Tibial artery (tissue), 4 donors: ENCODE measurements at regions not wholly inside any gene's neighbourhood (a gene's known extent, or its start where the extent isn't known, plus 50 kb on each side); places are given as distances from the start of the nearest gene placed in this dataset.
A peak's percentile ranks its signal among the peaks of the same experiment; 100 is the strongest.

Experiments
- DNase-seq, 2 donors: peaks; one replicate each; pipeline ENCODE4 v3.0.0-alpha.2; 2019
- H3K27ac ChIP-seq, 2 donors: fragments of 200-600 bp; sonication (generic) in 1 of 2; 1 replicate in 1 of 2; 2 replicates in 1 of 2; pipeline ENCODE4 v1.5.1; 2018 to 2019; ENCODE audit warnings: mild to moderate bottlenecking in 1 of 2
- H3K27me3 ChIP-seq, 2 donors: fragments of 200-600 bp; sonication (generic) in 1 of 2; one replicate each; pipeline versions ENCODE4 v1.5.1 to v1.6.0; 2016 to 2019
- H3K36me3 ChIP-seq, 3 donors: fragments of 200-600 bp; sonication (generic) in 2 of 3; one replicate each; pipeline ENCODE4 v1.5.1; 2016 to 2019; ENCODE audit warnings: mild to moderate bottlenecking in 2 of 3
- H3K4me1 ChIP-seq, 4 donors: fragments of 200-600 bp; sonication (generic) in 2 of 4; 1 replicate in 3 of 4; 2 replicates in 1 of 4; pipeline ENCODE4 v1.5.1; 2016 to 2019
- H3K4me3 ChIP-seq, 2 donors: fragments of 200-600 bp; sonication (generic) in 1 of 2; 1 replicate in 1 of 2; 2 replicates in 1 of 2; pipeline ENCODE4 v1.5.1; 2018 to 2019; ENCODE audit warnings: mild to moderate bottlenecking in 2 of 2
- H3K9me3 ChIP-seq, 3 donors: fragments of 200-600 bp; sonication (generic) in 1 of 3; one replicate each; pipeline ENCODE4 v1.5.1; 2016 to 2019
- intact Hi-C: fragments of 100-400 bp; cut with DNase I; formaldehyde crosslinking; loops from one replicate; pipeline ENCODE4 v1.15.0; 2023; ENCODE audit warnings: low total_unique reads
- TF ChIP-seq, protein P1 (sequence below), 2 experiments: fragments of 200-600 bp in 1 of 2; fragments of 450-650 bp in 1 of 2; IDR thresholded peaks; one replicate each; pipeline ENCODE4 v1.5.1; 2017 to 2019; ENCODE audit warnings: antibody characterized with exemption in 2 of 2, mild to moderate bottlenecking in 1 of 2, moderate library complexity in 1 of 2

DNA sequence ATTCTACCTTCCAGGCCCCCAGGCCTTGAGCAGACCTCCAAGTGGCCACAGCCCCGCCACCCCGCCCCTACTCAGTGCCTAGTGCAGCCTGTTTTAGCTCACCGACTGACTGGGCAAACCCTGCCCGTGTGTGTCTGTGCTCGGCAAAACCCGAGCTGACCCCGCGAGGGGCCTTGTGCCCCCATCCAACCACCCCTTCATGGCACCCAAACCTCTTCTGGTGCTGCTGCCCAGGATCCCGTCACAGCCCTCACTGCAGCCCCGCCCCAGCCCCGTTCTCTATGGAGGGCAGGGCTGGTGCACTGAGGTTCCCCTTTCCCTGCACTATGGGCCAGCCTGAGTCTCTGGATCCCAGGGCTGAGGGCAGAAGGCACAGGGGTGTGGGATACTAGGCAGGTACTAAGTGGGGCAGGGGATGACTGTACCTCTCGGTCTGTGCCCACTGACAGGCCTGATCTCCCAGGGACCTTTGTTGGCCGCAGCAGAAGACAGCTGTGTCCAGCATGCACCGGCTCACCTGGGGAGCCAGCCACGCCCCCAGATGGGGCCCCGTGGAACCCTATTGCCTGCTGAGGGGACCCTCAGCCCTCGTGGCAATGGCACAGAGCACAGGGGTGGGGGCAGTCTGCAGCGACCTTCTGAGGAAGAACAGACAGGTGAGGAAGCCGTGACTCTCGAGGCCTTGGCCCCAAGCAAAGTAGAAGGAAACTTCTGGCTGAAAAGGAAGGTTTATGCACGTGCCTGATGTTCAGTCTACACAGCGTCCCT is 69.9 kb upstream of the OTOS start:
- TF ChIP-seq, protein P1, sequence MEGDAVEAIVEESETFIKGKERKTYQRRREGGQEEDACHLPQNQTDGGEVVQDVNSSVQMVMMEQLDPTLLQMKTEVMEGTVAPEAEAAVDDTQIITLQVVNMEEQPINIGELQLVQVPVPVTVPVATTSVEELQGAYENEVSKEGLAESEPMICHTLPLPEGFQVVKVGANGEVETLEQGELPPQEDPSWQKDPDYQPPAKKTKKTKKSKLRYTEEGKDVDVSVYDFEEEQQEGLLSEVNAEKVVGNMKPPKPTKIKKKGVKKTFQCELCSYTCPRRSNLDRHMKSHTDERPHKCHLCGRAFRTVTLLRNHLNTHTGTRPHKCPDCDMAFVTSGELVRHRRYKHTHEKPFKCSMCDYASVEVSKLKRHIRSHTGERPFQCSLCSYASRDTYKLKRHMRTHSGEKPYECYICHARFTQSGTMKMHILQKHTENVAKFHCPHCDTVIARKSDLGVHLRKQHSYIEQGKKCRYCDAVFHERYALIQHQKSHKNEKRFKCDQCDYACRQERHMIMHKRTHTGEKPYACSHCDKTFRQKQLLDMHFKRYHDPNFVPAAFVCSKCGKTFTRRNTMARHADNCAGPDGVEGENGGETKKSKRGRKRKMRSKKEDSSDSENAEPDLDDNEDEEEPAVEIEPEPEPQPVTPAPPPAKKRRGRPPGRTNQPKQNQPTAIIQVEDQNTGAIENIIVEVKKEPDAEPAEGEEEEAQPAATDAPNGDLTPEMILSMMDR (IDR thresholded peaks at IDR 0.05): no peak
- Histone ChIP-seq H3K27me3 (peaks cover 0 to 26% of the 10 kb centered on the region in 2 donors), H3K4me3 (no peak overlapping the region), H3K27ac (no peak overlapping the region), H3K4me1 (no peaks in the 10 kb centered on the region), H3K36me3 (no peaks in the 10 kb centered on the region), H3K9me3 (peaks cover 0 to 7% (median 2%) of the 10 kb centered on the region in 3 donors)
- intact Hi-C loops: no loop called here
- peak in 1 of 2 donors; percentile 48 for DNase-seq

DNA sequence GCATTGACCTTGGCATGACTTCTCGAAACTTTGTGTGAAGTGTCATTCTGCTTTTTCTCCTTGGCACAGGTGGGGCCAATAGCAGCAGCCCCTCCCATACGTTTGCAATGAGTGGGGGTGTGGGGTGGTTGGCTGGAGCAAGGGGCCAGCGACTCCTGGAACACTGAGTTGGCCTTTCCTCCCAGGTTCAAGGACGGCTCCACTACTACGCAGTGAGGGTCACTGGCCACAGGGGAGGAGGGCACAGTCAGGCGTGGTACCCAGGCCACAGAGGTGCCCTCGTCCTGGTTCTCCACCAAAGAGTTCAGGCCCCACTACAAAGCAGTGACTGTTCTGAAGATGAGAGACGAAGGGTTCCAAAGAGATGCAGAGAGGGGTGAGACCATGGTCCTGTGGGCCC is 70.6 kb upstream of the OTOS start:
- Histone ChIP-seq H3K4me1 (no peaks in the 10 kb centered on the region), H3K9me3 (peaks cover 0 to 7% (median 2%) of the 10 kb centered on the region in 3 donors), H3K27ac (no peak overlapping the region), H3K4me3 (no peak overlapping the region), H3K27me3 (peaks cover 0 to 32% of the 10 kb centered on the region in 2 donors), H3K36me3 (no peaks in the 10 kb centered on the region)
- DNase-seq: peak in 1 of 2 donors; percentile 32
- TF ChIP-seq, protein P1 (IDR thresholded peaks at IDR 0.05): no peak
- intact Hi-C loops: no loop called here

DNA sequence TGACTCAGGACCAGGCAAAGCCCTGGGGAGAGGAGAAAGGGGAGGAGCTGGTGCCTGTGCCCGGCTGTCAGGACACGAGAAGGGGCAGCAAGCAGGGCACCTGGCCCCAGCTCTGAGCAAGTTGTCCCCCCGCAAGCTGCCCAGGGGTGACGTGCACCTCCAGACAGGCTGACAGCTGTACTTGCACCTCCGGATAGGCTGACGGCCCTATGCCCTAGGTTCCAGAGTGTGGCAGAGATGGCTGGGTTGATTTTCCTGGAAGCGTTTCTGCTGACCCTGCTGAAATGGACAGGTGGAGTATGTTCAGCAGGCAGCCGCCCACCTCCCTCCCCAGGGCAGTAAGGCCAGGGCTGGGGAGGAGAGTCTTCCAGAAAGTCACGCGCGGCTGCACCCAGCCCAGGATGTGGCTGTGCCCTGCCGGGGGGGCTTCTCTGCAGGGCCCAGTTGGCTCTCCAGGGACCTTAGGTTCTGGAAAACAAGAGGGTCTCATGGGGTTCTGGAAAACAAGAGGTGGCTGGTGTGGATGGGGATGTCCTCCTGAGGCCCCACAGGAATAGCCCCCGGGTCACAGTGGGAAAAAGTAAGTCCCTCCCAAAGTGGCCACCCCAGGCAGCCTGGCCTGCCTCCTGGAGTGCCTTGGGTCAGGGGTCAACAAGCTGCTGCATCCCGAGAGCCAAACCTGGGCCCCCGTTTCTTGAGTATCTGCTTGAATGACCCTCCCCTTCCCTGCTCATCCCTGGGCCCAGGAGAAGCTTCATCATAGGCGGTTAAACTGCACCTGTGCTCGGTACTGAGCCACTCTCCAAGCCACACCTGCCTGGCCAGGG is 71.4 kb upstream of the OTOS start:
- peak in 1 of 2 donors; percentile 54 for DNase-seq
- no peak overlapping the region for H3K27ac ChIP-seq
- peaks cover 0 to 4% (median 2%) of the 10 kb centered on the region in 3 donors for H3K9me3 ChIP-seq
- H3K4me3 ChIP-seq: no peak overlapping the region
- H3K27me3 ChIP-seq: peaks cover 0 to 33% of the 10 kb centered on the region in 2 donors
- H3K4me1 ChIP-seq: no peaks in the 10 kb centered on the region
- TF ChIP-seq, protein P1 (IDR thresholded peaks at IDR 0.05): no peak
- H3K36me3 ChIP-seq: no peaks in the 10 kb centered on the region
- intact Hi-C loops: no loop called here

DNA sequence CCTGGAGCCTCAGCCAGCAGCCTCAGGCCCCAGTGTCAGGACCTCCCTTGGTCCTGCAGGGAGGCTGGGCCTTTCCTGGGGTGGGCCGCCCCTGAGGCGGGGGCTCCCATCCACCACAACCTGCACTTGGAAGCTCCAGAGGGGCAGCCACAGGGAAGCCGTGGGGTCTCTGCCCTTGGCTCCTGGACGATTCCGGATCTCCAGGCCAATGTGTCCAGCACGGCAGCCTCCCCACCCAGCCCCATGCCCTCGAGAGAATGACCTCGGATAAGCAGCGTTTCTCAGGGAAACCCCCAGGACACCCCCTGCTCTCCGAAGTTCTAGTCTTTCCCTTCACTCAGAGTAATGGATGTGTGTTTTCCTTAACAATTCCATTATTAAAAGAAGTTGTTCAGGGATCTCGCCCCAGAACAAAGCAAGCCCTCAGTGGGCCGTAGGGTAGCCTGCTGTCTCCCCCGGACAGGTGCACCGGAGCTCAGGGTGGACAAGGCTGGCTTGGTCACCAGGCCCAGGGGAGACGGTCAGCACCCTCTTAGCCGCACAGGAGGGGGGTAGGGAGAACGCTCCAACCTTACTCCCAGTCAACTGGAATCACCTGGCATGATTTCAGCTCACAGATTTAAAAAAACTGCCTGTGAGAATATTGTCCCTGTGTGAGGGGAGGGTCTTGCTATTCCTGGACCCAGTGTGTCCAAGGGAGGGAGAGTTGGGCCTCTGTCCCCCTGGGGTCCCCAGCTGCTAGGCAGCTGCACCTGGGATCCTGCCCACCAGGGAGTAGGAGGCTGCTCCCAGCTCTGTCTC is 72.2 kb upstream of the OTOS start:
- Histone ChIP-seq H3K36me3 (no peaks in the 10 kb centered on the region), H3K4me3 (no peak overlapping the region)

DNA sequence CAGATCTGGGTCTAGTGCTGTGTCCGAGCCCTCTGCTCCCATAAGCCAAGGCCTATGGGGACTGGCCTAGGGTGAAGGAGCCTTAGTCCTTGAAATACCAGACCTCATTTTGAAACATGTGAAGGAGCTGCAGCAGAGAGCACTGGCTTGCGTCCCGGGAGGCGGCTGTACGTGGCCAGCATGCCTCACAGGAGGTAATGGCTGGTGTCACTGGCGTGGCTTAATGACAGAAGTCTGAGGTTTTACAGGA is 72.7 kb upstream of the OTOS start:
- H3K27me3 ChIP-seq: peaks cover 0 to 33% of the 10 kb centered on the region in 2 donors
- H3K27ac ChIP-seq: no peak overlapping the region
- no peaks in the 10 kb centered on the region for H3K4me1 ChIP-seq
- no peaks in the 10 kb centered on the region for H3K36me3 ChIP-seq
- no peak overlapping the region for H3K4me3 ChIP-seq
- no peaks in the 10 kb centered on the region for H3K9me3 ChIP-seq
- TF ChIP-seq, protein P1 (IDR thresholded peaks at IDR 0.05): no peak
- intact Hi-C loops: no loop called here
- DNase-seq: no peak

More for the DNA sequence above, 72.2 kb upstream of the OTOS start:
- Histone ChIP-seq H3K27me3 (peaks cover 0 to 33% of the 10 kb centered on the region in 2 donors), H3K9me3 (peaks cover 0 to 1% (median 1%) of the 10 kb centered on the region in 3 donors), H3K27ac (no peak overlapping the region), H3K4me1 (no peaks in the 10 kb centered on the region)
- intact Hi-C loops: no loop called here
- DNase-seq: peak in 1 of 2 donors; percentile 58
- TF ChIP-seq, protein P1 (IDR thresholded peaks at IDR 0.05): no peak
